ENCODE measurements at regions not wholly inside any gene's neighbourhood (a gene's known extent, or its start where the extent isn't known, plus 50 kb on each side); places are given as distances from the start of the nearest gene placed in this dataset.

GRCh38 chr14:61941421-61942150 lies 179.4 kb downstream of the SNAPC1 start:
- DNase-seq (ENCODE audit: low spot score), result no peak

DNA sequence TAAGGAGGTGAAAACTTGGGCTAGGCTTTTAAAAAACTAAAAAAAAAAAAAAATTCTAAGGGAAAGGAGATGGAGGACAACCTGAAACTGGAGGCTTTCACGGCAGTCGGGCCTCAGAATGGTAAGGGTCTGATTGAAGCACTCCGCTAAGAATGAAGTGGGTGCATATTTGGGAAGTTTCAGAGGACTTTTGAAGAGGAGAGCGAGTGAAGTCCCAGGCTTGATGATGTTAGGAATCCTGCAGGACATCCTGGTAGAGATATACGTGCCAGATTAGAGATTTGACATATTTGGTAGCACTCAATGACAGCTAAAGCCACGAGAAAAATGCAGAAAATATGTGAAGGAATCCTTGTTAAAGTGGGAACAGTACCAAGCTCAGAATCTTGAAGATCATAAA lies 186.2 kb downstream of the SNAPC1 start:
- no peak for DNase-seq (ENCODE audit: low spot score)

DNA sequence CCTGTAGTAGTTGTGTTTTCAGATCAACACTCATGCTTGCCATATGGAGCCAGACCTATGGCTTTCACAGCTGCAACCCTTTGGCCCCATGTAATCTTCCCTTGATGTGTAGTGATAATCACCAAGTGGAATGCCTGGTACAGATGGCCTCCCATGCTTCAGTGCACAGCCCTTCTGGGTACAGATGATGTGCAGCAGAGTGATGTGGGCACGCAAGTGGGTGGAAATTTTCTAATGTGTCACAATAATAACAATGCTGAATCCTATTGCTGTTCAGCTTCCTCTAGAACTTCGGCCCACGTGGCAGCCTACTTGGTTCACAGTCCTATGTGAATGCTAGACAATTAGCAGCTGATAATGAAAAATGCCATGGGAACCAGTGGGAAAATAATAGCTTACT lies 188.1 kb downstream of the SNAPC1 start:
- DNase-seq (ENCODE audit: low spot score), result no peak

GRCh38 chr14:61953602-61954001 lies 191.4 kb downstream of the SNAPC1 start:
- DNase-seq (ENCODE audit: low spot score), result no peak

DNA sequence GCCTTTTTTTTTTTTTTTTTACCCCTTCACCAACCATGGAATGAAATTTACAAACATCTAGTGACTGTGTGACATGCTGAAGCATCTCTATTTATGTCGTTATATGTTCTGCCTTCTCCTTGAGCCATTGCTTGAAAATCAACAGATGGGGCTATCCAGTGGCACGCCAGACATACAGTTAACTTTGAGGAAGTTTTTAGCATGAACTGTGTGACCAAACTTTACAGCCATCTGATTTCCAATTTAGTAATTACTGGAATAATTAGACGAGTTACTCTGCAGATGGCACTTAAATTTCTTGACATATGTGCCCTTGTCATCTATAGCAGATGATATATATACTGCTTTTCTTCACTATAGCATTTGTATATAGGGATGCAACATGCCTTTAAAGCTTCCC lies 192.1 kb downstream of the SNAPC1 start:
- no peak for DNase-seq (ENCODE audit: low spot score)

DNA sequence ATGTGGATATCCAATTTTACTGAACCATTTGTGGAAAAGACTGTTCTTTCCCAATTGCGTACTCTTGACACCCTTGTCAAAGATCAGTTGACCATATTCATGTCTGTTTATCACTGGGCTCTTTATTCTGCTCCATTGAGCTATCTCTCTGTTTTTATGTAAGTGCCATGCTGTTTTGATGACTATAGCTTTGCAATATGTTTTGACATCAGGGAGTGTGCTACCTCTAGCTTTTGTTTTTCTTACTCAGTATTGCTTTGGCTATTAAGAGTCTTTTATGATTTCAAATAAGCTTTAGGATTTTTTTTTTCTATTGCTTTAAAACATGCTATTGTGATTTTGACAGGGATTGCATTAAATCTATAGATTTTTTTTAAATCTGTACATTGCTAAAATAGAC lies 194.3 kb downstream of the SNAPC1 start:
- DNase-seq (ENCODE audit: low spot score), result no peak

DNA sequence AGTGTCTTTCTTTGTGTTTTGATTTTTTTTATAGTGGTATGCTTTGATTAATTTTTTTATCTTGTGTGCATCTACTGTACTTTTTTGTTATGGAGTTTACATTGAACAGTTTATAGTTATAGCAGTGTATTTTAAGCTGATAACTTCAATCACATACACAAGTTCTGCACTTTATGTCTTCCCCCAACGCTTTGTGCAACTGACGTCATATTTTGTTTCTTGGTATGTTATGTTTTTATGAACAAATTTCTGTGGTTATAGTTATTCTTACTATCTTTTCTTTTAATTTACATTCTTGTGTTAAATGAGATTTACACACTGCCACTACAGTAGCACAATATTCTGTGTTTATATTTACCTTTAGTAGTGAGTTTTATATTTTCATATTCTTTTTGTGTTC lies 197.1 kb downstream of the SNAPC1 start:
- no peak for DNase-seq (ENCODE audit: low spot score)

DNA sequence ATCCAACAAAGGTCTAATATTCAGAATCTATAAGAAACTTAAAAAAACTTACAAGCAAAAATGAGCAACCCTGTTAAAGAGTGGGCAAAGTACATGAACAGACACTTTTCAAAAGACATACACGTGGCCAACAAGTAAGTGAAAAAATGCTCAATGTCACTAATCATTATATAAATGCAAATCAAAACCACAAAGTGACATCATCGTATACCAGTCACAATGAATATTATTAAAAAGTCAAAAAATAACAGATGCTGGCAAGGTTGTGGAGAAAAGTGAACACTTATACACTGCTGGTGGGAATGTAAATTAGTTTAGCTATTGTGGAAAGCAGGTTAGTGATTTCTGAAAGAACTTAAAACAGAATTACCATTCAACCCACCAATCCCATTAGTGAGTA lies 199.1 kb downstream of the SNAPC1 start:
- DNase-seq (ENCODE audit: low spot score), result no peak

GRCh38 chr14:61963926-61964325 lies 201.7 kb downstream of the SNAPC1 start:
- no peak for DNase-seq (ENCODE audit: low spot score)

DNA sequence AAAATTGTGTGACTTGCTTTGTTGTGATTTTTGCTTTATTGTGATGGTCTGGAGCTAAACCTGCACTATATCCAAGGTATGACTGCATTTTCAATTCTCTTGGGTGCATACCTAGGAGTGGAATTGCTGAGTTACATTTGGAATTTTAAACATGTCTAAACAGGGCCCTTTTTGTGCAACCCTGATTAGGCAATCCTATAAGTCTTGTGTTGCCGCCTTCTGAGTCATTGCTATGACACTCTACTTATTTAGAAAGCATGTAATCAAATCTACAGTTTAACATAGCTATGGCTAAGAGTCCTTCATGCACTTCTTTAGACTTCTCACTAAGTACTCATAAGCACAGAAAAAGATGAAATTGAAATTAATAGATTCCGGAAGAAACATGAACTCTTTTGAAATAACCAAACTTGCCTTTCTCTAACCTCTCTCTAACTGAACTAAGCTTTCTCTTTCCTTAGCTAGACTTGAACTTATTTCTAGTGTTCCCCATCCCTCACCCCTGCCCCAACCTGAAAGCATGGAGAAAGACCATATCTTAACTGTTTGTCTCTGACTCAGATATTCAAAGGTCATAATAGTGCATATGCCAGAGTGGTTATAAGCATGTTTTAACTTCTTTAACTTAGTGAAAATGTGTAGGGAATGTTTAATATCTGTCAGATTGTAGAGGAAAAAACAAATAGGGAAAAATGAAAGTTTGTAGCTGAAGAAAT lies 203.0 kb downstream of the SNAPC1 start:
- no peak for DNase-seq (ENCODE audit: low spot score)

DNA sequence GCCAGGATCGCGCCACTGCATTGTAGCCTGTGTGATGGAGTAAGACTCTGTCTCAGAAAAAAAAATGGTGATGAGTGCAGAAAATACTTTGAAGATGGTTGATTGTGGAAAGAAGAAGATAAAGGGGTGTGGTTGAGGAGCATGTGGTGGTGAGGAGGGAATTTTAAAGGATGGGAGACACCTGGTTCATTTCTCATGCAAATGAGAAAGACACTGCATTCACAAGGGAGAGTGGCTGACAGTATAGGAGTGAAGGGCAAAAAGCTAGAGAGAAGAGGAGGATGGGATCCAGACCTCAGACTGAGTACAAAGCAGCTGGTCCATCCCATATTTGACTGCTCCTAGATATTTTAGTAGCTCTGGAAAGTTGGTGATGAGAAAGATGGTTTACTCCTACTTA lies 206.0 kb downstream of the SNAPC1 start:
- DNase-seq (ENCODE audit: low spot score), result no peak

DNA sequence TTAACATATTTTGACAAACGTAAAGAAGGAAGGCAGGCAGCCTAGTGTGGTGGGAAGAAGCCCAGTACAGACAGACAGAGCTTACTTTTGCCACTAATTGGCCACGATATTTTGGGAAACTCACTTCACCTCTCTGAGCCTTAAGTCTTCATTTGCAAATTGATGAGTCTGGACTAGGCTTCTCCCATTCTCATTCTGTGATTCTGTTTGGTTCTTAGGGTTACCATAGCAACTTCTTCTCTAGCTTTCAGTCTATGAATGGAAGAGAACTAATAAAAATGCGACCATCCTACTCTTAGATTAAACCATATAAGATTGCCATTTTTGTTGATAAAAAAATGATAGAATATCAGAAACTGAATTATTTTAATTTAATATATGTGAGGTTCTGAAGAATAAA lies 210.5 kb downstream of the SNAPC1 start:
- no peak for DNase-seq (ENCODE audit: low spot score)

- DNase-seq (ENCODE audit: low spot score), result no peak
Observed at GRCh38 chr14:61973981-61974380, 211.8 kb downstream of the SNAPC1 start.

DNA sequence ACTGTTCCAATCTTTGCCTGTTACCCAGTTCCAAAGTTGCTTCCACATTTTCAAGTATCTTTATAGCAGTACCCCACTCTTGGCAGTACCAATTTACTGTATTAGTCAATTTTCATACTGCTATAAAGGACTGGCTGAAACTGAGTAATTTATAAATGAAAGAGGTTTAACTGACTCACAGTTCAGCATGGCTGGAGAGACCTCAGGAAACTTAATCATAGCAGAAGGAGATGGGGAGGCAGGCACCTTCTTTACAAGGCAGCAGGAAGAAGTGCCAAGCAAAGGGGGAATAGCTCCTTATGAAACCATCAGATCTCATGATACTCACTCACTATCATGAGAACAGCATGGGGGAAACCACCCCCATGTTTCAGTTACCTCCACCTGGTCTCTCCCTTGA lies 215.0 kb downstream of the SNAPC1 start:
- DNase-seq (ENCODE audit: low spot score), result no peak

DNA sequence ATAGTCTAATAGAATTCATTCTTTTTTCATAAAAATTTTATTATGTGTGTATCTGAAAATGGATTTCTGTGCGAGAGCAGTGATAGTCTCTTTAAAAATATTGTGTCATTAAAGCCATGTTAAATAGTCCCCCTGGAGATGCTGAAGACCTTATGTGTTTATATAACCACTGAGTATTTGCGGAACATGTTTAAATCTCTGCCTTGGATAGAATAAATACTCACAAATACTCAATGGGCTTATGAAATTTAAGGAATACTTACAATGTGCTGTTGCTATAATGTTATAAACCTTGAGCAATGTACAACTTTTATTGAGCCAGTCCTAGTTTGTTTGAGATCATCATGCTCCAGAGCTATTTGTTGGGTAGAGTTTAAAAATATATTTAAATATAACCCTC lies 226.0 kb downstream of the SNAPC1 start:
- no peak for DNase-seq (ENCODE audit: low spot score)

GRCh38 chr14:61992139-61992538 lies 229.9 kb downstream of the SNAPC1 start:
- no peak for DNase-seq (ENCODE audit: low spot score)

DNA sequence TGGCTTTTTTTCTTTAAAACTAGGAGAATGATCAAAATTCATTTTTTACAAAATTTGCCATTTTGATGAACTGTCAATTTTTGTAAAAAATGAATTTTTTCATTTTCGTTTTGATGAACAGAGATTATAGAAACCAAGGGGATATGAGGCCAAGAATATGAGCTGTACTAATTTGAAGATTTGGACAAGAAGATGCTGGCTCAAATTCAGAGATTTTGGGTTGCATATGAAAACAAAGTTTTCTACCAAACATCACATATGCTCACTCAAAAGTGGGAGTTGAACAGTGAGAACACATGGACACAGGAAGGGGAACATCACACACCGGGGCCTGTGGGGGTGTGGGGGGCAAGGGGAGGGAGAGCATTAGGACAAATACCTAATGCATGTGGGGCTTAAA lies 230.7 kb downstream of the SNAPC1 start:
- no peak for DNase-seq (ENCODE audit: low spot score)

DNA sequence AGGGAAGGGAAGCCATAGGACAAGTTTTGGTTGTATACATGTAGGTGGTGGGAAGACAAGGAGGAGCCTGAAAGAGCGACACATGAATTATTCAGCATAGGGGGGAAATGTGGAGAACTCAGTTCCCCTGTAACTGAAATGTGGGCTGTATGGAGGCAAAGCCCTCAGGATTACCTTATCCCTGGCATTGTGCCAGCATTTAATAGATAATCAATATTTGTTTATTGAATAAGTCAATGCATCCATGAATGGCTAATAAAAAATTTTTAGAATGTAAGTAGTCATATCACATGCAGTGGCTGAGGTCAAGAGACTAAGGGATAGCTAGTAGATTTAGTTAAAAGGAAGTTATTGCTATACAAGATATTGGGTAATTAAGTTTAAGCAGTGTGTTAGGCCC lies 232.4 kb downstream of the SNAPC1 start:
- DNase-seq (ENCODE audit: low spot score), result no peak

DNA sequence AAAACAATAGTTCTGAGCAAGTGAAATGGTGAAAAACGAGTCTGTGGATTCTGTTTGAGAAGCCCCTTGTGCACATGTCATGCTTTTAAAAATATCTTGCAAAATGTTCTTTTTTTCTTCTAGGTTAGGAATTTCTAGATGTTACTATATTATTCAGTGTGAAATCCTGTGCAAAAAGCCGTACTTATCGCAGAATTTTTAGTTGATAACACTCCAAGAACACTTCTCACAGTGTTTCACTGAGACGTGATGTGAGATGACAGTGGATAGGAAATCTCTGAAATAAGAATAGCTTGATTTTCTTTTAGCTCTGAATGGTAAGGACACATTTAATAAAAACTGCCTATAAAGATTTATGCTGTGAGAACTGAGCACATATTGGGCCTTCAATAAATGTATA lies 234.5 kb downstream of the SNAPC1 start:
- DNase-seq (ENCODE audit: low spot score), result no peak

- no peak for DNase-seq (ENCODE audit: low spot score)
Observed at GRCh38 chr14:61997161-61997560, 234.9 kb downstream of the SNAPC1 start.

- no peak for DNase-seq (ENCODE audit: low spot score)
Observed at GRCh38 chr14:62001963-62002362, 239.7 kb downstream of the SNAPC1 start.

- DNase-seq (ENCODE audit: low spot score), result no peak
Observed at GRCh38 chr14:62002642-62003041, 240.4 kb downstream of the SNAPC1 start.

- DNase-seq (ENCODE audit: low spot score), result no peak
Observed at GRCh38 chr14:62003701-62004100, 241.5 kb downstream of the SNAPC1 start.
